ENCODE measurements at regions not wholly inside any gene's neighbourhood (a gene's known extent, or its start where the extent isn't known, plus 50 kb on each side); places are given as distances from the start of the nearest gene placed in this dataset.

GRCh38 chr1:24988558-24988912, 58.5 kb upstream of the RUNX3 start:
- Mint-ChIP-seq H3K36me3 (peaks cover 18% of the 10 kb centered on the region), H3K27ac (peak overlapping the region; percentile 96), H3K4me1 (peaks cover 97% of the 10 kb centered on the region), H3K4me3 (peak overlapping the region; percentile 69), H3K9me3 (no peaks in the 10 kb centered on the region)
- ATAC-seq (no peak), DNase-seq (ENCODE audit: low spot score in 2 of 2) (no peak)

GRCh38 chr1:24987875-24988557, 57.9 kb upstream of the RUNX3 start:
- H3K4me1 Mint-ChIP-seq = peaks cover 97% of the 10 kb centered on the region
- peaks cover 18% of the 10 kb centered on the region for H3K36me3 Mint-ChIP-seq
- peak overlapping the region; percentile 69 for H3K4me3 Mint-ChIP-seq
- no peaks in the 10 kb centered on the region for H3K9me3 Mint-ChIP-seq
- DNase-seq (ENCODE audit: low spot score in 2 of 2) (no peak), ATAC-seq (peak; percentile 8)
- peak overlapping the region; percentile 96 for H3K27ac Mint-ChIP-seq

- H3K27ac Mint-ChIP-seq = peak overlapping the region; percentile 96
- H3K9me3 Mint-ChIP-seq = no peaks in the 10 kb centered on the region
- no peak for ATAC-seq
- H3K4me3 Mint-ChIP-seq = no peak overlapping the region
- no peak for DNase-seq (ENCODE audit: low spot score in 2 of 2)
- H3K4me1 Mint-ChIP-seq = peaks cover 97% of the 10 kb centered on the region
- H3K36me3 Mint-ChIP-seq = peaks cover 24% of the 10 kb centered on the region
Observed at GRCh38 chr1:24987424-24987823, 57.3 kb upstream of the RUNX3 start.

GRCh38 chr1:24986372-24986965, 56.4 kb upstream of the RUNX3 start:
- Mint-ChIP-seq H3K36me3 (peaks cover 24% of the 10 kb centered on the region), H3K4me1 (peaks cover 98% of the 10 kb centered on the region), H3K9me3 (no peaks in the 10 kb centered on the region), H3K27ac (peak overlapping the region; percentile 96), H3K4me3 (no peak overlapping the region)
- no peak for ATAC-seq
- DNase-seq (ENCODE audit: low spot score in 2 of 2) = no peak

- ATAC-seq = no peak
- H3K9me3 Mint-ChIP-seq = no peaks in the 10 kb centered on the region
- peak overlapping the region; percentile 96 for H3K27ac Mint-ChIP-seq
- DNase-seq (ENCODE audit: low spot score in 2 of 2) = no peak
- H3K36me3 Mint-ChIP-seq = peaks cover 22% of the 10 kb centered on the region
- H3K4me1 Mint-ChIP-seq = peaks cover 98% of the 10 kb centered on the region
- H3K4me3 Mint-ChIP-seq = peak overlapping the region; percentile 28
Observed at GRCh38 chr1:24985737-24986136, 55.7 kb upstream of the RUNX3 start.

- peak overlapping the region; percentile 28 for H3K4me3 Mint-ChIP-seq
- no peak for DNase-seq (ENCODE audit: low spot score in 2 of 2)
- peak overlapping the region; percentile 96 for H3K27ac Mint-ChIP-seq
- peaks cover 98% of the 10 kb centered on the region for H3K4me1 Mint-ChIP-seq
- peaks cover 22% of the 10 kb centered on the region for H3K36me3 Mint-ChIP-seq
- ATAC-seq = peak; percentile 79
- no peaks in the 10 kb centered on the region for H3K9me3 Mint-ChIP-seq
Observed at GRCh38 chr1:24984800-24985522, 54.9 kb upstream of the RUNX3 start.

GRCh38 chr1:24984300-24984699, 54.2 kb upstream of the RUNX3 start:
- no peak for DNase-seq (ENCODE audit: low spot score in 2 of 2)
- H3K4me1 Mint-ChIP-seq = peaks cover 98% of the 10 kb centered on the region
- H3K36me3 Mint-ChIP-seq = peaks cover 22% of the 10 kb centered on the region
- no peaks in the 10 kb centered on the region for H3K9me3 Mint-ChIP-seq
- peak overlapping the region; percentile 96 for H3K27ac Mint-ChIP-seq
- peak overlapping the region; percentile 28 for H3K4me3 Mint-ChIP-seq
- no peak for ATAC-seq

GRCh38 chr1:24983006-24983680, 53.1 kb upstream of the RUNX3 start:
- no peak for DNase-seq (ENCODE audit: low spot score in 2 of 2)
- Mint-ChIP-seq H3K9me3 (no peaks in the 10 kb centered on the region), H3K36me3 (peaks cover 21% of the 10 kb centered on the region), H3K4me1 (peaks cover 98% of the 10 kb centered on the region), H3K27ac (peak overlapping the region; percentile 96), H3K4me3 (peak overlapping the region; percentile 59)
- ATAC-seq = no peak

- Mint-ChIP-seq H3K4me3 (peak overlapping the region; percentile 59), H3K9me3 (peaks cover 4% of the 10 kb centered on the region), H3K27ac (peak overlapping the region; percentile 96), H3K4me1 (peaks cover 92% of the 10 kb centered on the region), H3K36me3 (peaks cover 18% of the 10 kb centered on the region)
- peak; percentile 68 for ATAC-seq
- DNase-seq (ENCODE audit: low spot score in 2 of 2) = no peak
Observed at GRCh38 chr1:24981631-24982005, 51.5 kb upstream of the RUNX3 start.

- peaks cover 8% of the 10 kb centered on the region for H3K9me3 Mint-ChIP-seq
- peak overlapping the region; percentile 96 for H3K27ac Mint-ChIP-seq
- ATAC-seq = no peak
- H3K4me3 Mint-ChIP-seq = peak overlapping the region; percentile 59
- no peak for DNase-seq (ENCODE audit: low spot score in 2 of 2)
- H3K36me3 Mint-ChIP-seq = peaks cover 15% of the 10 kb centered on the region
- H3K4me1 Mint-ChIP-seq = peaks cover 89% of the 10 kb centered on the region
Observed at GRCh38 chr1:24980836-24981630, 51.0 kb upstream of the RUNX3 start.
